ENCODE measurements at regions not wholly inside any gene's neighbourhood (a gene's known extent, or its start where the extent isn't known, plus 50 kb on each side); places are given as distances from the start of the nearest gene placed in this dataset.

- Histone ChIP-seq H3K27me3 (replicated peaks in 1 of 4; ENCODE audit: control insufficient read depth in 3 of 4, extremely low read depth in 1 of 4, insufficient read depth in 3 of 4, low read length in 3 of 4) (no peaks in the 10 kb centered on the region), H3K4ac (replicated peaks; ENCODE audit: insufficient read length, low read depth, low read length) (no peak overlapping the region), H4K8ac (ENCODE audit: extremely low read depth, insufficient read depth, low read length) (no peak overlapping the region), H4K20me1 (replicated peaks in 1 of 2; ENCODE audit: control insufficient read depth in 1 of 2, insufficient read depth in 2 of 2, low read length in 2 of 2) (no peaks in the 10 kb centered on the region), H3K79me1 (ENCODE audit: low read depth, low read length) (no peaks in the 10 kb centered on the region), H3K18ac (ENCODE audit: extremely low read depth, low read length) (no peak overlapping the region), H4K91ac (replicated peaks; ENCODE audit: insufficient read length, low read length) (no peak overlapping the region), H2AFZ (ENCODE audit: low read length) (no peak overlapping the region), H3K9me3 (ENCODE audit: insufficient read depth in 2 of 2, low read depth in 1 of 2, low read length in 1 of 2) (no peaks in the 10 kb centered on the region), H3K4me2 (ENCODE audit: insufficient read depth in 1 of 2, low read depth in 2 of 2, low read length in 2 of 2) (no peak overlapping the region), H3K4me1 (replicated peaks in 1 of 4; ENCODE audit: control insufficient read depth in 3 of 4, insufficient read depth in 4 of 4, low read length in 3 of 4) (no peaks in the 10 kb centered on the region), H3K79me2 (ENCODE audit: control insufficient read depth in 1 of 2, insufficient read depth in 2 of 2, low read length in 2 of 2) (no peaks in the 10 kb centered on the region), H3K56ac (replicated peaks; ENCODE audit: insufficient read length, low read depth, low read length) (no peak overlapping the region), H3K23ac (ENCODE audit: insufficient read length) (no peak overlapping the region), H2BK15ac (ENCODE audit: low read length) (no peak overlapping the region), H2BK12ac (ENCODE audit: low read depth, low read length) (no peak overlapping the region), H3K14ac (ENCODE audit: insufficient read length) (no peak overlapping the region), H2BK20ac (ENCODE audit: low read length) (no peak overlapping the region), H3K9ac (replicated peaks in 1 of 4; ENCODE audit: extremely low read depth in 1 of 4, low read depth in 3 of 4, low read length in 3 of 4) (no peak overlapping the region), H3K36me3 (ENCODE audit: control insufficient read depth in 2 of 4, insufficient read depth in 4 of 4, low read length in 3 of 4) (no peaks in the 10 kb centered on the region), H3K27ac (ENCODE audit: low read depth, low read length) (no peak overlapping the region), H3K23me2 (ENCODE audit: low read depth, low read length) (no peaks in the 10 kb centered on the region), H3K4me3 (ENCODE audit: extremely low read depth in 1 of 4, insufficient read depth in 2 of 4, low read depth in 3 of 4, low read length in 4 of 4) (no peak overlapping the region), H2AK5ac (ENCODE audit: low read depth, low read length) (no peak overlapping the region), H2BK120ac (replicated peaks; ENCODE audit: low read depth, low read length) (no peak overlapping the region), H4K5ac (ENCODE audit: insufficient read length, low read depth, low read length) (no peak overlapping the region), H2BK5ac (ENCODE audit: low read depth, low read length) (no peak overlapping the region)
- FAIRE-seq (no peak), DNase-seq (ENCODE audit: low read depth in 1 of 2, low spot score in 2 of 2) (no peak)
- ChIA-PET POLR2A (ENCODE audit: partially characterized antibody) (no interaction called here), CTCF (ENCODE audit: partially characterized antibody) (interaction anchor here (0.8 to 5.8 kb wide), 13 partner anchors 9 to 686 kb away, joined by 3 to 71 read pairs (median 12); no protein-coding TSS in a partner anchor)
- WGBS, 2 experiments (ENCODE audit: extremely low coverage in 1 of 2, insufficient coverage in 1 of 2, insufficient read length in 1 of 2, insufficient replicate concordance in 2 of 2, low coverage in 1 of 2, low lambda C conversion rate in 2 of 2, missing lambda C conversion rate in 1 of 2): 96% methylated on average over 4 of the region's 4 CpGs; no CpG with 5 or more reads in 1 of the 2 experiments
- TF ChIP-seq EGR1 (IDR thresholded peaks at IDR 0.05; ENCODE audit: borderline replicate concordance, low read depth, low read length) (no peak), ATF3 (IDR thresholded peaks at IDR 0.05; ENCODE audit: insufficient read depth, low read depth, low read length) (no peak), EZH2 (IDR thresholded peaks at IDR 0.05; ENCODE audit: low read depth, low read length, severe bottlenecking) (no peak), SAP30 (IDR thresholded peaks at IDR 0.05; ENCODE audit: insufficient read depth, insufficient replicate concordance, low read length) (no peak), TAF1 (IDR thresholded peaks at IDR 0.05; ENCODE audit: low read depth, low read length) (no peak), FOSL1 (IDR thresholded peaks at IDR 0.05; ENCODE audit: insufficient read depth, low read depth, low read length) (no peak), BCL11A (IDR thresholded peaks at IDR 0.05; ENCODE audit: low read depth in 2 of 2, low read length in 2 of 2) (no peak), HDAC6 (IDR thresholded peaks at IDR 0.05; ENCODE audit: low read depth, low read length) (no peak), TEAD4 (IDR thresholded peaks at IDR 0.05; ENCODE audit: low read depth, low read length) (no peak), SP1 (IDR thresholded peaks at IDR 0.05; ENCODE audit: low read depth, low read length) (no peak)
- TF ChIP-seq, protein P1, sequence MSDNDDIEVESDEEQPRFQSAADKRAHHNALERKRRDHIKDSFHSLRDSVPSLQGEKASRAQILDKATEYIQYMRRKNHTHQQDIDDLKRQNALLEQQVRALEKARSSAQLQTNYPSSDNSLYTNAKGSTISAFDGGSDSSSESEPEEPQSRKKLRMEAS (IDR thresholded peaks at IDR 0.05): no peak
- TF ChIP-seq, protein P2, sequence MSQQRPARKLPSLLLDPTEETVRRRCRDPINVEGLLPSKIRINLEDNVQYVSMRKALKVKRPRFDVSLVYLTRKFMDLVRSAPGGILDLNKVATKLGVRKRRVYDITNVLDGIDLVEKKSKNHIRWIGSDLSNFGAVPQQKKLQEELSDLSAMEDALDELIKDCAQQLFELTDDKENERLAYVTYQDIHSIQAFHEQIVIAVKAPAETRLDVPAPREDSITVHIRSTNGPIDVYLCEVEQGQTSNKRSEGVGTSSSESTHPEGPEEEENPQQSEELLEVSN (IDR thresholded peaks at IDR 0.05): no peak
These were observed 69.9 kb downstream of the TMCO5A start for GRCh38 chr15:38004218-38004861.
